ENCODE measurements at regions not wholly inside any gene's neighbourhood (a gene's known extent, or its start where the extent isn't known, plus 50 kb on each side); places are given as distances from the start of the nearest gene placed in this dataset.

- TF ChIP-seq, protein P1, sequence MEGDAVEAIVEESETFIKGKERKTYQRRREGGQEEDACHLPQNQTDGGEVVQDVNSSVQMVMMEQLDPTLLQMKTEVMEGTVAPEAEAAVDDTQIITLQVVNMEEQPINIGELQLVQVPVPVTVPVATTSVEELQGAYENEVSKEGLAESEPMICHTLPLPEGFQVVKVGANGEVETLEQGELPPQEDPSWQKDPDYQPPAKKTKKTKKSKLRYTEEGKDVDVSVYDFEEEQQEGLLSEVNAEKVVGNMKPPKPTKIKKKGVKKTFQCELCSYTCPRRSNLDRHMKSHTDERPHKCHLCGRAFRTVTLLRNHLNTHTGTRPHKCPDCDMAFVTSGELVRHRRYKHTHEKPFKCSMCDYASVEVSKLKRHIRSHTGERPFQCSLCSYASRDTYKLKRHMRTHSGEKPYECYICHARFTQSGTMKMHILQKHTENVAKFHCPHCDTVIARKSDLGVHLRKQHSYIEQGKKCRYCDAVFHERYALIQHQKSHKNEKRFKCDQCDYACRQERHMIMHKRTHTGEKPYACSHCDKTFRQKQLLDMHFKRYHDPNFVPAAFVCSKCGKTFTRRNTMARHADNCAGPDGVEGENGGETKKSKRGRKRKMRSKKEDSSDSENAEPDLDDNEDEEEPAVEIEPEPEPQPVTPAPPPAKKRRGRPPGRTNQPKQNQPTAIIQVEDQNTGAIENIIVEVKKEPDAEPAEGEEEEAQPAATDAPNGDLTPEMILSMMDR (conservative IDR thresholded peaks at IDR 0.05) = no peak
- TF ChIP-seq ZFX (IDR thresholded peaks at IDR 0.05) = no peak
Measured at GRCh38 chr13:39960191-39960590, 304.7 kb downstream of the COG6 start.

Measured in C4-2B (cell line).